ENCODE measurements at regions not wholly inside any gene's neighbourhood (a gene's known extent, or its start where the extent isn't known, plus 50 kb on each side); places are given as distances from the start of the nearest gene placed in this dataset.
"Not testable (repeated sequence)": the region's sequence is repeated elsewhere in the genome, so short reads cannot be mapped to it uniquely, and the experiment has no call there.

DNA sequence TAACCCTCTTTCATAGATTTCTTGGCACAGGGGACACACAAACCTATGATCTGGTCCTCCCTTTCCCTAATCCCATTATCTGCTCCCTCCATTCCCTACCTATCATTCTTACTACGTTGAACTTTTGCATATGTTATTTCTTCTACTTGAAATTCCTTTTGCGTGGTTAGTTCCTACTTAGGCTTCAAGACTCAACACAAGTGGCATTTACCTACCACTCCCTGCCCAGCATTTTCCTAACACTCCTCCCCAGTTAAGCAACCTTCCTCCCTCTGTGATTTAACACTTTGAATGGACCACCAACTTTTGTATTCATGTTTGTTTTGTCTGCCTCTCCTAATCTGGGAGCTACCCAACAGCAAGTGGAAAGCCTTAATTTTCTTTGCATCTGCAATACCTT, 1113.7 kb downstream of the STIM2 start:
- ChIA-PET CTCF (no interaction called here), SMC1A (ENCODE audit: uncharacterized antibody, unreplicated experiment) (no interaction called here), RAD21 (ENCODE audit: unreplicated experiment) (no interaction called here), POLR2A (no interaction called here)
- no peak for TF ChIP-seq RAD21 (IDR thresholded peaks at IDR 0.05; ENCODE audit: insufficient read depth, low read depth, low read length)
- no peak for TF ChIP-seq RELA (IDR thresholded peaks at IDR 0.05; ENCODE audit: borderline replicate concordance, partially characterized antibody)
- TF ChIP-seq, protein P1, sequence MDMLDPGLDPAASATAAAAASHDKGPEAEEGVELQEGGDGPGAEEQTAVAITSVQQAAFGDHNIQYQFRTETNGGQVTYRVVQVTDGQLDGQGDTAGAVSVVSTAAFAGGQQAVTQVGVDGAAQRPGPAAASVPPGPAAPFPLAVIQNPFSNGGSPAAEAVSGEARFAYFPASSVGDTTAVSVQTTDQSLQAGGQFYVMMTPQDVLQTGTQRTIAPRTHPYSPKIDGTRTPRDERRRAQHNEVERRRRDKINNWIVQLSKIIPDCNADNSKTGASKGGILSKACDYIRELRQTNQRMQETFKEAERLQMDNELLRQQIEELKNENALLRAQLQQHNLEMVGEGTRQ (IDR thresholded peaks at IDR 0.05; ENCODE audit: borderline replicate concordance, low read depth, low read length), result no peak
- TF ChIP-seq FOXM1 (IDR thresholded peaks at IDR 0.05; ENCODE audit: low read depth, low read length), result no peak
- TF ChIP-seq BHLHE40 (IDR thresholded peaks at IDR 0.05; ENCODE audit: borderline replicate concordance in 1 of 2, low read depth in 2 of 2, low read length in 1 of 2), result no peak
- no peak for TF ChIP-seq CHD4 (IDR thresholded peaks at IDR 0.05)
- no peak for TF ChIP-seq TARDBP (IDR thresholded peaks at IDR 0.05; ENCODE audit: borderline replicate concordance)
- TF ChIP-seq BACH1 (IDR thresholded peaks at IDR 0.05; ENCODE audit: borderline replicate concordance), result no peak
- TF ChIP-seq GATAD2B (conservative IDR thresholded peaks at IDR 0.05; ENCODE audit: low read depth), result no peak
- no peak for TF ChIP-seq CBX5 (IDR thresholded peaks at IDR 0.05; ENCODE audit: low read depth)
- TF ChIP-seq, protein P2, sequence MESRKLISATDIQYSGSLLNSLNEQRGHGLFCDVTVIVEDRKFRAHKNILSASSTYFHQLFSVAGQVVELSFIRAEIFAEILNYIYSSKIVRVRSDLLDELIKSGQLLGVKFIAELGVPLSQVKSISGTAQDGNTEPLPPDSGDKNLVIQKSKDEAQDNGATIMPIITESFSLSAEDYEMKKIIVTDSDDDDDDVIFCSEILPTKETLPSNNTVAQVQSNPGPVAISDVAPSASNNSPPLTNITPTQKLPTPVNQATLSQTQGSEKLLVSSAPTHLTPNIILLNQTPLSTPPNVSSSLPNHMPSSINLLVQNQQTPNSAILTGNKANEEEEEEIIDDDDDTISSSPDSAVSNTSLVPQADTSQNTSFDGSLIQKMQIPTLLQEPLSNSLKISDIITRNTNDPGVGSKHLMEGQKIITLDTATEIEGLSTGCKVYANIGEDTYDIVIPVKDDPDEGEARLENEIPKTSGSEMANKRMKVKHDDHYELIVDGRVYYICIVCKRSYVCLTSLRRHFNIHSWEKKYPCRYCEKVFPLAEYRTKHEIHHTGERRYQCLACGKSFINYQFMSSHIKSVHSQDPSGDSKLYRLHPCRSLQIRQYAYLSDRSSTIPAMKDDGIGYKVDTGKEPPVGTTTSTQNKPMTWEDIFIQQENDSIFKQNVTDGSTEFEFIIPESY (IDR thresholded peaks at IDR 0.05), result no peak
- TF ChIP-seq JUND (IDR thresholded peaks at IDR 0.05; ENCODE audit: low read depth, low read length), result no peak
- no peak for FAIRE-seq
- 0% methylated on average over 2 of the region's 2 CpGs for WGBS (ENCODE audit: insufficient coverage, insufficient replicate concordance, low lambda C conversion rate, missing lambda C conversion rate)
- no peaks in the 10 kb centered on the region for H3K27me3 ChIP-seq (replicated peaks in 1 of 2; ENCODE audit: control insufficient read depth in 2 of 2, insufficient read depth in 2 of 2, low read length in 1 of 2)
- H3K9ac ChIP-seq (ENCODE audit: control insufficient read depth, insufficient read depth, low read length), result no peak overlapping the region
- intact Hi-C loops (cut with micrococcal nuclease; ENCODE audit: unreplicated experiment), result no loop called here
- no peak overlapping the region for H3K4me2 ChIP-seq (ENCODE audit: control insufficient read depth, insufficient read depth)
- no peaks in the 10 kb centered on the region for H3K36me3 ChIP-seq (ENCODE audit: control insufficient read depth in 2 of 2, insufficient read depth in 2 of 2, low read length in 1 of 2)
- no TSS peak for BruUV-seq (replicated peaks)
- H2AFZ ChIP-seq (ENCODE audit: control insufficient read depth, low read depth, low read length), result no peak overlapping the region
- in situ Hi-C loops (cut with MboI), result no loop called here
- H3K79me2 ChIP-seq (ENCODE audit: control insufficient read depth, insufficient read depth, low read length), result no peaks in the 10 kb centered on the region
- no peak for DNase-seq (ENCODE audit: low read depth, low spot score)
- no peak overlapping the region for H3K27ac ChIP-seq (ENCODE audit: control insufficient read depth, insufficient read depth)
- no peaks in the 10 kb centered on the region for H4K20me1 ChIP-seq (ENCODE audit: control insufficient read depth, insufficient read depth)
- no peaks in the 10 kb centered on the region for H3K4me1 ChIP-seq (ENCODE audit: control insufficient read depth, insufficient read depth, low read length)
- H3K4me3 ChIP-seq, result no peak overlapping the region
- ATAC-seq, result no peak
- H3K9me3 ChIP-seq (replicated peaks; ENCODE audit: control insufficient read depth, insufficient read depth, low read length), result no peaks in the 10 kb centered on the region

DNA sequence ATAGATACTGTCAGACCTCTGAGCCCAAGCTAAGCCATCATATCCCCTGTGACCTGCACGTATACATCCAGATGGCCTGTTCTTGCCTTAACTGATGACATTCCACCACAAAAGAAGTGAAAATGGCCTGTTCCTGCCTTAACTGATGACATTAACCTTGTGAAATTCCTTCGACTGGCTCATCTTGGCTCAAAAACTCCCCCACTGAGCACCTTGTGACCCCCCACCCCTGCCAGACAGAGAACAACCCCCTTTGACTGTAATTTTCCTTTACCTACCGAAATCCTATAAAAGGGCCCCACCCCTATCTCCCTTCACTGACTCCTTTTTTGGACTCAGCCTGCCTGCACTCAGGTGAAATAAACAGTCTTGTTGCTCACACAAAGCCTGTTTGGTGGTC, 1114.2 kb downstream of the STIM2 start:
- ATAC-seq; H3K36me3 ChIP-seq (ENCODE audit: control insufficient read depth in 2 of 2, insufficient read depth in 2 of 2, low read length in 1 of 2); H3K9ac ChIP-seq (ENCODE audit: control insufficient read depth, insufficient read depth, low read length); RAD21 ChIA-PET (ENCODE audit: unreplicated experiment); FAIRE-seq; in situ Hi-C loops (cut with MboI); H3K4me2 ChIP-seq (ENCODE audit: control insufficient read depth, insufficient read depth); BruUV-seq (replicated peaks); H3K9me3 ChIP-seq (replicated peaks; ENCODE audit: control insufficient read depth, insufficient read depth, low read length); CTCF ChIA-PET; H3K27ac ChIP-seq (ENCODE audit: control insufficient read depth, insufficient read depth); DNase-seq (ENCODE audit: low read depth, low spot score); H3K4me3 ChIP-seq; H4K20me1 ChIP-seq (ENCODE audit: control insufficient read depth, insufficient read depth); SMC1A ChIA-PET (ENCODE audit: uncharacterized antibody, unreplicated experiment); H3K27me3 ChIP-seq (replicated peaks in 1 of 2; ENCODE audit: control insufficient read depth in 2 of 2, insufficient read depth in 2 of 2, low read length in 1 of 2); POLR2A ChIA-PET; H2AFZ ChIP-seq (ENCODE audit: control insufficient read depth, low read depth, low read length); intact Hi-C loops (cut with micrococcal nuclease; ENCODE audit: unreplicated experiment); H3K4me1 ChIP-seq (ENCODE audit: control insufficient read depth, insufficient read depth, low read length); H3K79me2 ChIP-seq (ENCODE audit: control insufficient read depth, insufficient read depth, low read length): not testable (repeated sequence)
- WGBS (ENCODE audit: insufficient coverage, insufficient replicate concordance, low lambda C conversion rate, missing lambda C conversion rate), result 0% methylated on average over 3 of the region's 3 CpGs

Measured in GM12878 (cell line).